ENCODE measurements at regions not wholly inside any gene's neighbourhood (a gene's known extent, or its start where the extent isn't known, plus 50 kb on each side); places are given as distances from the start of the nearest gene placed in this dataset.
"Not testable (repeated sequence)": the region's sequence is repeated elsewhere in the genome, so short reads cannot be mapped to it uniquely, and the experiment has no call there.

DNA sequence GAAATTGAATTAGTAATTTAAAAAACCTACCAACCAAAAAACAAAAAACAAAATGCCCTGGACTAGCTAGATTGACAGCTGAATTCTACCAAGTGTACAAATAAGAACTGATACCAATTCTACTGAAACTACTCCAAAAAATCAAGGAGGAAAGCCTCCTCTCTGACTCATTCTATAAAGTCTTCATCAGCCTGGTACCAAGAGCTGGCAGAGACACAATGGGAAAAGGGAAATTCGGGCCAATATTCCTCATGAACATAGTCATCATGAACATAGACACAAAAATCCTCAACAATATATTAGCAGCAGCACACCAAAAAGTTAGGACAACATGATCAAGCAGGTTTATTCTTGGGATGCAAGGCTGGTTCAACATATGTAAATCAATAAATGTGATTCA, 2667.7 kb upstream of the PCDH20 start:
- DNase-seq (ENCODE audit: low spot score), result no peak
- intact Hi-C loops (cut with DNase I), result no loop called here

DNA sequence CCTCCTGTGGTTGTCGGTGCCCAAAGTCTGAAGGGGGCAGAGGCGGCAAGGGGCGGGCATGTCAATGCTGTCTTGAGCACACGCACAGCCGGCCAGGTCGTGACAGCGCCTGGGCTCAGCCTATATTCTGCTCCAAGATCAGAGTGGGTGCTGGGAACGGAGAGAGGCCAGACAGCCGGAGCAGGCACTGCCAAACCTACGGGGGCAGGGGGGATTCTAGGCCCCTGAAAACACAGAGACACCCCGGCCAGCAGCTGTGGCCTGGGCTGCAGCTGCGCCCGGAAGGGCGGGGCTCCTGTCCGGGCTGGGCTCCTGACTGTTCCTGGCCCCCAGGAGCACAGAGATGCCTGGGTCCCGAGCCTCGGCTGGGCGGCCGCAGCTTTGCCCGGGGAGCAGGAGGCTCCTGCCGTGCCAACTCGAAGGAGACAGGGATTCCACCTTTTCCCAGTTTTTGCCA, 2662.9 kb upstream of the PCDH20 start:
- no peak for DNase-seq (ENCODE audit: low spot score)
- intact Hi-C loops (cut with DNase I), result no loop called here

DNA sequence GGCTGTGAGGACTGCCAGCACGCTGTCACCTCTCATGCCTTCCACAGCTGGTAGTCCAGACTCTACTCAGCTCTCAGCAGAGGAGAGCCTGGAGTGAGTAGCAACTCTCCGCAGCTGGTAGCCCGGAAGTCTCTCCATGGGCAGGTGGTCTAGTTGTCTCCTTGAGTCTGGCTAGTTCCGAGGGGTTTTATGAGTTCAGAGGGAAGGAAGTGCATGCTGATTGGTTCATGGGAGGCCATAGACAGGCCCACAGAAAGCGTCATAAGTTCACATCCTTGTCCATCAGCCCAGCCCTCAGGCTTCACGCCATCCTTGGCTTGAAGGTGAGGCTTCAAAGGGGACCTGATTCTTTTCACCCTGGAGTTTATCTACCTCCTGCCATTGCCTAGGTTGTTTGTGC, 2662.4 kb upstream of the PCDH20 start:
- intact Hi-C loops (cut with DNase I), result no loop called here
- no peak for DNase-seq (ENCODE audit: low spot score)

DNA sequence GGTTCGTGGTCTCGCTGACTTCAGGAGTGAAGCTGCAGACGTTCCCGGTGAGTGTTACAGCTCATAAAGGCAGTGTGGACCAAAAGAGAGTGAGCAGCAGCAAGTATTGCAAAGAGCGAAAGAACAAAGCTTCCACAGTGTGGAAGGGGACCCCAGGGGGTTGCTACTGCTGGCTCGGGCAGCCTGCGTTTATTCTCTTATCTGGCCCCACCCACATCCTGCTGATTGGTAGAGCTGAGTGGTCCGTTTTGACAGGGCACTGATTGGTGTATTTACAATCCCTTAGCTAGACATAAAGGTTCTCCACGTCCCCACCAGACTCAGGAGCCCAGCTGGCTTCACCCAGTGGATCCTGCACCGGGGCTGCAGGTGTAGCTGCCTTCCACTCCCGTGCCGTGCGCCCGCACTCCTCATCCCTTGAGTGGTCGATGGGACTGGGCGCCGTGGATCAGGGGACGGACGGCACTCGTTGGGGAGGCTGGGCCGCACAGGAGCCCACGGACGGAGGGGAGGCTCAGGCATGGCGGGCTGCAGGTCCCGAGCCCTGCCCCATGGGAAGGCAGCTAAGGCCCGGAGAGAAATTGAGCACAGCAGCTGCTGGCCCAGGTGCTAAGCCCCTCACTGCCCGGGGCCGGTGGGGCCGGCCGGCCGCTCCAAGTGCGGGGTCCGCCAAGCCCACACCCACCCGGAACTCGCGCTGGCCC, 2661.6 kb upstream of the PCDH20 start:
- DNase-seq (ENCODE audit: low spot score); intact Hi-C loops (cut with DNase I): not testable (repeated sequence)

DNA sequence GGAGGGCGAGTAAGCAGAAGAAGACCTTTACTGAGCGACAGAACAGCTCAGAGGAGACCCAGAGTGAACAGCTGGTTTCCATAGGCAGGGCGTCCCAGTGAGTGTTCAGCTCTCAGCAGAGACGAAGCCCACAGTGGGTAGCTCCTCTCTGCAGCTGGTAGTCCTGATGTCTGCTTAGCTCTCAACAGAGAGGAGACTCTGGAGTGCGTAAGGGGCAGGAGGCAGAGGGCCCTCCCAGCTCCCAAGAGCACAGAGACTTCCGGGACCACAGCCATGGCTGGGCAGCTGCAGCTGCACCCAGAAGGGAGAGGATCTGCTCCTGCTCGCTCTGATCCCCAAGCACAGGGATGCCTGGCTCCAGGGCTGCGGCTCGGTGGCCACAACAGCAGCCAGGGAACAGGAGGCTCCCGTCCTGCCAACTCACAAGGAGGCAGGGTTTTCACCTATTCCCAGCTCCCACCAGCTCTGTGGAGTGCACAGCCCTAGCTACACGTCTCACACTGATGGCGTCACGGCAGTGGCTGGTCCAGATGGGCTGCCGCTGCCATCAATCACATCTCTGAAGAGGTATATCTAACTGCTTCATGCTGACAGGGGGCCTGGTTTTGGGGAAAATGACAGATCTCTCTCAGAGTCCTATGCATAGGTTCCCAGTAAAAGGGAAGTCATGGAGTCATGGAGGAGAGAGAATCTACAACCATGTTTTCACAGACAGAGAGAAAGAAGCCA, 2660.1 kb upstream of the PCDH20 start:
- intact Hi-C loops (cut with DNase I), result no loop called here
- DNase-seq (ENCODE audit: low spot score), result no peak

DNA sequence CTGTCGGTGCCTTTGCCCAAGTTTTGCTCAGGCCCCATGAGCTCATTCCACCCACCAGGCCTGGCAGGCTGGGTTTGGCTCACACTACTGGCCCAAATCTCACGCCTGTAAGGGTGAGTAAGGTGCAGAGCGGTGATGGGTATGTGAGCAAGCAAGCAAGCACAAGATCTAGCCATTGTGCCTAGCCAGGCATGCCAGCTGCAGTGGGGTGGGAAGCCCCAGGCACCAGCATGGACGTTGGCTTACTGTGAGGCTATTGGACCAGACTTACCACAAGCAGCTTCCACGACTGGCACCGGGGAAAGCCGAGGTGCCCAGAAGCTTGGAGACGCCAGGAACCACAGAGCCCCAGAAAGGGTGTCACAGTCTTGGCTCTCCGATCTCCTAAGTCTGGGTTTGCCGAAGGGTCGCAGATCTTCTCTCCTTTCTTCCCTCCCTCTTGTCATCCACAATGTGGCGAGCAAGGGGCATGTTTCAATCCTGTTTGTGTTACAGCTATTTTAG, 2659.4 kb upstream of the PCDH20 start:
- DNase-seq (ENCODE audit: low spot score), result no peak
- intact Hi-C loops (cut with DNase I), result no loop called here

DNA sequence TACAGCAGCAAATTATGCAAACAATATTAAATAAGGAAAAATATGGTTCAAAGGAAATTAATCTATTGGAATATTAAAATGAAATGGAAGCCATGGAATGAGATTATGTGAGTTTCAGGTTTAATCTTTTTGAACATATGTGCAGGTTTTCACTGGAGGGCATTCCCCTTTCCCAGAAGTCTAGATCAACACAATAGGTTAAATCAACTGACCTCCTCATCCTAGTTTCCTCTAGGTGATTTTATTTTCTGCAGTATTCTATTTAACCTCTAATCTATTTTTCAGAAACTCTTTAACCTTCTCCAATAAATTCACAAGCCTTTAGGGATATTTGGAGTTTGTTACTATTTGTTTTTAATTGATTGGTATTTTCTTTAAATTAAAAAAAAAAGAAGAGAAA, 2657.6 kb upstream of the PCDH20 start:
- intact Hi-C loops (cut with DNase I), result no loop called here
- DNase-seq (ENCODE audit: low spot score), result no peak

DNA sequence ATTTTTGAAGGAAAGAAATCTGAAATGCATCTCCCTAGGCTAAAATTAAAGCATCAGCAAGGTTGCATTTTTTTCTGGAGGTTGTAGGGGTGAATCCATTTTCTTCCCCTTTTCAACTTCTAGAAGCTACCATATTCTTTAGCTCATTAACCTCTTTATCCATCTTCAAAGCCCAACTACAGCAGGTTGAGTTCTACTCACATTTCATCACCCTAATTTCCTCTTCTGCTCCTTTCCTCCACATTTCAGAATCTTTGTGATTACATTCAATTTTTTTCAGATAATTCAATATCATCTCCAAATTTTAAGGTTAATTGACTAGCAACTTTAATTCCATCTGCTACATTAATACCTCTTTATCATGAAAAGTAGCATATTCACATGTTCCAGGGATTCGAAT, 2655.7 kb upstream of the PCDH20 start:
- DNase-seq (ENCODE audit: low spot score), result no peak
- intact Hi-C loops (cut with DNase I), result no loop called here

DNA sequence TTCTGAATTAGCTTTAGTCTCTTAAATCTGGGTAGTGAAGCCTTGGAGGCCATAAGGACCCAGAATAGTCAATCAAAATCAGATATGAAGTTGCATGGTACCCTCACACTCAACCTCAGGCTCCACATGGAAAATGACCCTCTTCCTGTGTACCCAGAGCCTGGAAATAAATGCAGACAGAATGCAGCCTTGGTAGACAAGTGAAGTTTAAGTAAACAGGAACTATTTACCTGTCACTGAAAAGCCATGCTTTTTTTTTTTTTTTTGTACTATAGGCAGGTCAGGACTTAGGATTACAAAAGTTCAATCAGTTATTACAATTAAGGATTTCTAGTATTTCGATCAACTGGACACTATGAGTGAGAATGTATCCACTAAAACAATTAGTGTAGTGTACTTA, 2654.2 kb upstream of the PCDH20 start:
- intact Hi-C loops (cut with DNase I), result no loop called here
- DNase-seq (ENCODE audit: low spot score), result no peak

DNA sequence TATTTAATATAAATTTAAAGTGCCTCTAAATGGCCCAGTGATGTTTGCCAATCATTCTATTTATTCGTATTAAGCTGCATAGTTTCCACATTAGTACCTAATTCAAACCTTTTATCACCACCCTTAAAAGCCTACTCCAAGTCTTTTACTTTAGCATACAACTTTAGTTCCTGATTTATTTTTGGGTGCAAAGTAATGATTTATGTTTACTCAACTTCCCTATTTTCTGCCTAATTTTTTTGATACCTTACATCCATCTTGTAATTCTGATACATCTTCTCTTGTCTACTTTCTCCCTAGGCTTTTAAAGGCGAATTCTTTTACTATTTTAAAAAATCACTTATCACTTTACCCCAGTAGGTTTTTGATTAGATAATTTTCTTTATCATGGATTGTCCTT, 2651.1 kb upstream of the PCDH20 start:
- intact Hi-C loops (cut with DNase I), result no loop called here

DNA sequence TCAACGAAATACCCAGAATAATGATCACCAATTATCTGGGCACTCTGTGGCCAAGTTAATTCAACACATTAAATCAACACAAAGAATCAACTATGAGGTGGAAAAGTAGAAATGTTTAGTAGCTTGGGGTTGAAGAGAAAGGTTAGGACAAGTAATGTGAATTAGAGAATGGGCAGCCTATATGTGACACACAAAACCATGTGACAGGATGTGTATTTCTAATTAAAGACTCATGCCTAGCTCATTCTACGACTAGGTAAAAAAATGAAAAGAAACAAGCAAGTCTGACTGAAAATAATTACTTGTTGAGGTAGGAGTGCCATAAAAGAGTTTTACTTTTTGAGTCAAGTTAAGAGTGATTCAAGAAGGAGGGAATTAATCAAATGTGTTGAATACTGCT, 2646.0 kb upstream of the PCDH20 start:
- no peak for DNase-seq (ENCODE audit: low spot score)
- intact Hi-C loops (cut with DNase I), result no loop called here

More for the DNA sequence above, 2651.1 kb upstream of the PCDH20 start:
- DNase-seq (ENCODE audit: low spot score), result no peak

DNA sequence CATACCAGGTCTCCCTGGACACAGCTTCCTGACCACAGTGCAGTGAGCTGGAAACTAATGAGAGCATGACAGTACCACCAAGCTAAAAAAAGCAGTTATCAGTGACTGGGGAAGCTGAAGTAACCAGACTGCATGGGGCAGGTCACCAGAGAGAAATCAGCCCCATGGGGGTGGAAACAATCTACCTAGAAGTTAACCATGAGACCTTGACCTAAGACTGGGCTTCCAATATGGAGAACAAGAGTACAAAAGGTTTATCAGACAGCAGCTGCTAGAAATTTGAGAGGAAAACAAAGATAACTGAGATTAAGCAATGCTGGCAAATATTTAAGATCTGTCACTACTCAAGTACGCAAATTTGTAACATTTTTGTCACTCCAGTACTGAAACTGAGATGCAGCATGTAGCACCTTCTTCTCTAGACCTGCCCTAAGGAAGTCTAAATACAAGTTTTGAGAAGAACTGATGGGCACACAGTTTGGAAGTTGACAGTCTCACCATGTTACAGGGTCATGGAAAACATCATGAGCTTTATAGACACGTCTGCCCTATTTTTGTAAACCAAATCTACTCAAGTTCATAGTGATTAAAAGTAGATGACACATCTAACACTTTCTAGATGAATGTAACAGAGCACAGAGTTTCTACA, 2641.8 kb upstream of the PCDH20 start:
- no peak for DNase-seq (ENCODE audit: low spot score)
- intact Hi-C loops (cut with DNase I), result no loop called here

DNA sequence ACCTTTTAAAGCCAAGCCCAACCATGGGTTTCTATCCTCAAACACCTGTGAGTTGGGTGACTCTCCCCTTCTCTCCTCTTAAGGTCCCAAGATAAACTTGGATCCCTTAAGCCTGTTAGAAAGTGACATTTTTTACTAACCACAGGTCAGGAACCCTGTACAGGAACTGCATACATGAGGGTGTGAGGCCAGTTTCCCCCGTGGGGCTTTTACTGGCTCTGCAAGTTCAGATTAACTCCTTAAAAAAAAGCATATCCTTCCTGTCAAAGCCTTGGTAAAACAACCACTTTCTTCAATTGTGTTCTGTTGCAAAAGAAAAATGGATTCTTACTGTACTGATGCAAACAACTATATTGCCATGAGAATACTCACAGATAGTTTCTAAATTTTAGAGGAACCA, 2638.7 kb upstream of the PCDH20 start:
- intact Hi-C loops (cut with DNase I), result no loop called here
- DNase-seq (ENCODE audit: low spot score), result no peak

DNA sequence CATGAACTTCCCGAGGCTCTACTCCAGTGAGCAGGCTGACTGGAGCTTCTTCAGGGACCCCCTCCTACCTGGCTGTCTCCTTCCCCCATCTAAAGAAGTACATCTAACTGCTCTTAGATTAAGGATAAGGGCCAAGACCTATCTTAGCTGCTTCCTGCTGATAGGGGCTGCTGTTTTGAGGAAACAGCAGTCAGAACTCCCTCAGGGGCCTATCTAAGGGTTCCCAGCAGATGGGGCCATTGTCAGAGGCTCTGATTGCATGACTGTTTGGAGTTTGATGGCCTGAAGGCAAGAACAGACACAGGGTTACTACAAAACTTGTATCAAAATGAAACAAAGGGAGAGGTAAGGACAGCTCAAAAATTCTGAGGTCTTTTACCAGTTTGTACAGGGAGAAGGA, 2636.9 kb upstream of the PCDH20 start:
- no peak for DNase-seq (ENCODE audit: low spot score)
- intact Hi-C loops (cut with DNase I), result no loop called here

DNA sequence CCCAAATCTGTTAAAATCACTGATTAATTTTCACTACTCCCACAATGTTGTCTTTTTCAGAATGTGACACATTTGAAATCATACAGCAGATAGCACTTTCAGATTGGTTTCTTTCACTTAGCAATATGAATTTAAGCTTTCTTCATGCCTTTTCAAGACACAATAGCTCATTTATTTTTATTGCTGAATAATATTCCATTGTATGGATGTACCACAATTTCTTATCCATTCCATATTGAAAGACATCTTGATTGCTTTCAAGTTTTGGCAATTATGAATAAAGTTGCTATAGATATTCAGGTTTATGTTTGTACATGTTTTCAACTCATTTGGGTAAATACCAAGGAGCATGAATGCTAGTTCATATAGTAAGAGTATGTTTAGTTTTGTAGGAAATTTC, 2635.6 kb upstream of the PCDH20 start:
- DNase-seq (ENCODE audit: low spot score), result no peak
- intact Hi-C loops (cut with DNase I), result no loop called here

DNA sequence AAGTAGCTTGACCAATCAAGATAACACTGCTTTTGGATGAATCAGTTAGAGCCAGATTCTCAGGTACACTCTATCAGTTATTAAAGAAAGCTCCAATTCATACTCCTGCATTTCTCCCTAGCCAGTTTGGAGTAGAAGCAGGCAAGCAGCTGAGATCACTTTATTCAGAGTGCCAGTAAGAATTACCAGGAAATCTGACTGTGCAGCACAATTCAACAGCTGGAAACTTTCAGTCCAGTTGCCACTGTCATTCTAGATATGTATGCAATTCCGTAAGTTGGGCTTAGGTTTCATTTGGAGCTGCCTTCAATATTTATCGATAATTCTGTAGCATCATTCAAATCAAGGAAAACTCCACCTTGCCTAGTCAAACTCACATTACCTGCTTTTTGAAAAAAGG, 2625.6 kb upstream of the PCDH20 start:
- DNase-seq (ENCODE audit: low spot score), result no peak
- intact Hi-C loops (cut with DNase I), result no loop called here

DNA sequence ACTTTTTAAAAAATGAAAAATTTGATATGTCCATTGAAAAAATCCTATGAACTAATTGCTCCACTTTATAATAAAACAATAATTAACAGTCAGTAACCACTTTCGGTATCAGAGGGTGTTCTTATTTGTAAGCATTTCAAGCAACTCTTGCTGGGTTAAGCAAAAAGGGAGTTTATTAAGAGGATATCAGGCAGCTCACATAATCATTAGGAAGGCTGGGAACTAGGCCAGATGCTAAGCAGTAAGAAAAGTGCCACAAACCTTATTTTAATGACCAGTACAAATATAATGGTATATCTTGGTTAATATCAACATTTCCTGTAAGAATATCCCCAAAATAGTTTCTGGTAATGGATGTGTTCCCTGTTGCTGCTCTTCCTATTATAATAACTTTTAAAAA, 2618.3 kb upstream of the PCDH20 start:
- DNase-seq (ENCODE audit: low spot score), result no peak
- intact Hi-C loops (cut with DNase I), result no loop called here

DNA sequence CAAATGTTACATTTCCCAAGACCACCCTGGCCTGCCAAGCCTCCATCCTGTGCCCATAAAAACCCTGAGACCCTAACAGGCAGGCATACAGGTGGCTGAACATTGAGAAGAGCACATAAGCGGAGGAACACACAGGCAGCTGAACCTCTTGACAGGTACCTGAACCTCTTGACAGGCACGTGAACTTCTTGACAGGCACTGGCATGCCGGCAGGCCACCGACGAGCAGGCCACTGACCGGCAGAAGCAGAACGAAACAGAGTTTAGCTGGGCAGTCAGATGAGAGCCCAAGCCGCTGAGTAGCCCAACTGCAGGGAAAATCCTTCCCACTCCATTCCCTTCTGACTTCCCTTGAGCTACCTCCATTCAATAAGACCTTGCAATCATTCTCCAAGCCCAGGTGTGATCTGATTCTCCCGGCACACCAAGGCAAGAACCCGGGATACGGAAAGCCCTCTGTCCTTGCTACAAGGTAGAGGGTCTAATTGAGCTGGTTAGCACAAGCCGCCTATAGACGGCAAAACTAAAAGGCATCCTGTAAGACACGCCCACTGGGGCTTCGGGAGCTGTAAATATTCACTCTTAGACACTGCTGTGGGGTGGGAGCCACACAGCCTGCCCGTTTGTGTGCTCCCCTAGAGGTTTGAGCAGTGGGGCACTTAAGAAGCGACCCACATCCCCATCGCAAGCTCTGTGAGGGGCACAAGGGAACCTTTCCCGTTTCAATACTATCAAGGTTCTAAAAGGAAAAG, 2613.9 kb upstream of the PCDH20 start:
- peak; percentile 70 for DNase-seq (ENCODE audit: low spot score)
- intact Hi-C loops (cut with DNase I), result no loop called here

DNA sequence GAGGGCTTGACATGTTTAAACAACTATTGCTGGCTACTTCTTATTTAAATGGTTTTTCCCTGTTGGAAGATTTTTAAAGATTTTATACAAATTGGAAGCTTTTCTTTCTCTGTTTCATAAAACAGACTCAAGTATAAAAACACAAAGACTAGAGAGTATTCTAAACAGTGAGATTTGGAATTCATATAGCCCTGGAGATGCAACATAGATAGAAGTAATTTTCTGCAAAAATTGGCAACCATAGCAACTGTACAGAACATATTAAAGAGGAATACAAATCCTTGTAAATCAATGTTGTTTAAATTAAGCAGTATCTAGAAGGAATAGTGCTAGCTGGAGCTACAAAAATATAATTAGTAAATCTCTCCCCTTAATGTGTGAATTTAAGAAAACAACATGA, 2612.9 kb upstream of the PCDH20 start:
- intact Hi-C loops (cut with DNase I), result no loop called here

DNA sequence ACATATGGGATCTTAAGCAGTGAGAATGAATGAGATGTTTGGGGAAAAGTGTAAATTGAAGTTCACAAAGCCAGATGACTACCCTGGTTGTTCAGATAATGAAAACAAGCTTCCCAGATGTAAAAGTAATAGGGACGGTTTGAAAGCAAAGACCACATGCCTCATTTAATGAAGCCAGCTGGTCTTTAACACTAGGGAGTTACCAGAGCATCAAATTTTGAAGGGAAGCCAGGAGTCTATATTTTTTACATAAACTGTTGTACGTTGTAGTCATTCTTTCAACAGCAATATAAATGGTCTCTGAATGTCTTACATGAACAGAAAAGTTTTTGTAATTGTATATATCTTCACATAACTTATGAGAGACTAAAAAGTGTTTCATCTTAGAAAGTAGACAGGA, 2604.5 kb upstream of the PCDH20 start:
- intact Hi-C loops (cut with DNase I), result no loop called here
- no peak for DNase-seq (ENCODE audit: low spot score)

More for the DNA sequence above, 2612.9 kb upstream of the PCDH20 start:
- no peak for DNase-seq (ENCODE audit: low spot score)

All from cardiac septum (tissue), 1 donor.